Mammary epithelial cell (primary cell): ENCODE measurements at regions not wholly inside any gene's neighbourhood (a gene's known extent, or its start where the extent isn't known, plus 50 kb on each side); places are given as distances from the start of the nearest gene placed in this dataset.

Experiments
- EZH2 ChIP-seq: IDR thresholded peaks from 2 replicates; pipeline ENCODE4 v1.6.1; 2012; ENCODE audit warnings: low read length, inconsistent platforms, borderline replicate concordance
- TF ChIP-seq, protein P1 (sequence below), 2 donors: IDR thresholded peaks in 1 of 2; conservative IDR thresholded peaks in 1 of 2; 2 replicates each; pipeline ENCODE4 v1.5.1; 2011 to 2012; ENCODE audit warnings: inconsistent platforms in 2 of 2, low read length in 2 of 2, mild to moderate bottlenecking in 2 of 2, control low read depth in 1 of 2, low read depth in 1 of 2; ENCODE audit not compliant: insufficient read depth in 1 of 2; ENCODE audit errors: extremely low read depth in 1 of 2

GRCh38 chr4:142952821-142953580 is 106.9 kb upstream of the INPP4B start:
- TF ChIP-seq, protein P1, sequence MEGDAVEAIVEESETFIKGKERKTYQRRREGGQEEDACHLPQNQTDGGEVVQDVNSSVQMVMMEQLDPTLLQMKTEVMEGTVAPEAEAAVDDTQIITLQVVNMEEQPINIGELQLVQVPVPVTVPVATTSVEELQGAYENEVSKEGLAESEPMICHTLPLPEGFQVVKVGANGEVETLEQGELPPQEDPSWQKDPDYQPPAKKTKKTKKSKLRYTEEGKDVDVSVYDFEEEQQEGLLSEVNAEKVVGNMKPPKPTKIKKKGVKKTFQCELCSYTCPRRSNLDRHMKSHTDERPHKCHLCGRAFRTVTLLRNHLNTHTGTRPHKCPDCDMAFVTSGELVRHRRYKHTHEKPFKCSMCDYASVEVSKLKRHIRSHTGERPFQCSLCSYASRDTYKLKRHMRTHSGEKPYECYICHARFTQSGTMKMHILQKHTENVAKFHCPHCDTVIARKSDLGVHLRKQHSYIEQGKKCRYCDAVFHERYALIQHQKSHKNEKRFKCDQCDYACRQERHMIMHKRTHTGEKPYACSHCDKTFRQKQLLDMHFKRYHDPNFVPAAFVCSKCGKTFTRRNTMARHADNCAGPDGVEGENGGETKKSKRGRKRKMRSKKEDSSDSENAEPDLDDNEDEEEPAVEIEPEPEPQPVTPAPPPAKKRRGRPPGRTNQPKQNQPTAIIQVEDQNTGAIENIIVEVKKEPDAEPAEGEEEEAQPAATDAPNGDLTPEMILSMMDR (conservative IDR thresholded peaks at IDR 0.05 in 1 of 2, IDR thresholded peaks at IDR 0.05 in 1 of 2; ENCODE audit: extremely low read depth in 1 of 2, insufficient read depth in 1 of 2, low read depth in 1 of 2, low read length in 2 of 2) = no peak
- no peak for TF ChIP-seq EZH2
